SK-N-SH (cell line): ENCODE measurements at regions not wholly inside any gene's neighbourhood (a gene's known extent, or its start where the extent isn't known, plus 50 kb on each side); places are given as distances from the start of the nearest gene placed in this dataset.

Source experiments
- FOSL2 ChIP-seq: IDR thresholded peaks from 2 replicates; pipeline ENCODE4 v1.4.0; 2012; ENCODE audit warnings: low read depth, mild to moderate bottlenecking, moderate library complexity, borderline replicate concordance
- FOXM1 ChIP-seq: IDR thresholded peaks from 2 replicates; pipeline ENCODE4 v1.4.0; 2012; ENCODE audit warnings: low read depth, mild to moderate bottlenecking
- TEAD4 ChIP-seq: IDR thresholded peaks from 2 replicates; pipeline ENCODE4 v1.4.0; 2012; ENCODE audit warnings: mild to moderate bottlenecking, borderline replicate concordance; ENCODE audit not compliant: insufficient read depth
- YY1 ChIP-seq: IDR thresholded peaks from 2 replicates; pipeline ENCODE4 v1.4.0; 2012; ENCODE audit warnings: low read depth, mild to moderate bottlenecking
- TF ChIP-seq, protein P1 (sequence below): fragments of 200-600 bp; sonication (generic); IDR thresholded peaks from 2 replicates; pipeline ENCODE4 v1.6.1; 2017; ENCODE audit warnings: antibody characterized with exemption, mild to moderate bottlenecking, moderate library complexity
- TF ChIP-seq, protein P2 (sequence below): IDR thresholded peaks from 2 replicates; pipeline ENCODE4 v1.6.1; 2012; ENCODE audit warnings: mild to moderate bottlenecking, low read depth, low read length, moderate library complexity
- TF ChIP-seq, protein P3 (sequence below): fragments of 150-350 bp; IDR thresholded peaks from 2 replicates; pipeline ENCODE4 v1.6.1; 2017; ENCODE audit warnings: antibody characterized with exemption, low read length, low read depth, borderline replicate concordance

DNA sequence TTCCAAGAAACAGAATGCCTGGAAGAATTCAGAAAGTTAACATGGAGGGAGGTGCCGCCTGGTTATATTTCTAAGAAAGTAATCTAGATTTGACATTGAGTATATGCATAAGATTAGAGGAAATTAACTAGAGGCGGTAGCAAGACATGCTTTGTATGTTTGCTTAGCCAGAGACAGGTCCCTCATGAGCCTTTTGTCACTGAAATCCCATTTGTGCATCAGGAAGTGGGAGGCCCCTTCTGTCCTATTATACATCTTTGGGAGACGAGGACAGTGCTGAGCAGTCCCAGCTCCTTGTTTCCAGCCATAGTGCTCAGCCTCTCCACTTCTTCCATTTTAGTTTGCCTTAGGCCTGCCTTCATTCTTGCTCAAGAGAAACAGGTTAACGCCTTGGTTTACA, 115.4 kb upstream of the LHCGR start:
- TF ChIP-seq, protein P1, sequence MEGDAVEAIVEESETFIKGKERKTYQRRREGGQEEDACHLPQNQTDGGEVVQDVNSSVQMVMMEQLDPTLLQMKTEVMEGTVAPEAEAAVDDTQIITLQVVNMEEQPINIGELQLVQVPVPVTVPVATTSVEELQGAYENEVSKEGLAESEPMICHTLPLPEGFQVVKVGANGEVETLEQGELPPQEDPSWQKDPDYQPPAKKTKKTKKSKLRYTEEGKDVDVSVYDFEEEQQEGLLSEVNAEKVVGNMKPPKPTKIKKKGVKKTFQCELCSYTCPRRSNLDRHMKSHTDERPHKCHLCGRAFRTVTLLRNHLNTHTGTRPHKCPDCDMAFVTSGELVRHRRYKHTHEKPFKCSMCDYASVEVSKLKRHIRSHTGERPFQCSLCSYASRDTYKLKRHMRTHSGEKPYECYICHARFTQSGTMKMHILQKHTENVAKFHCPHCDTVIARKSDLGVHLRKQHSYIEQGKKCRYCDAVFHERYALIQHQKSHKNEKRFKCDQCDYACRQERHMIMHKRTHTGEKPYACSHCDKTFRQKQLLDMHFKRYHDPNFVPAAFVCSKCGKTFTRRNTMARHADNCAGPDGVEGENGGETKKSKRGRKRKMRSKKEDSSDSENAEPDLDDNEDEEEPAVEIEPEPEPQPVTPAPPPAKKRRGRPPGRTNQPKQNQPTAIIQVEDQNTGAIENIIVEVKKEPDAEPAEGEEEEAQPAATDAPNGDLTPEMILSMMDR = no peak
- no peak for TF ChIP-seq YY1
- TF ChIP-seq, protein P2, sequence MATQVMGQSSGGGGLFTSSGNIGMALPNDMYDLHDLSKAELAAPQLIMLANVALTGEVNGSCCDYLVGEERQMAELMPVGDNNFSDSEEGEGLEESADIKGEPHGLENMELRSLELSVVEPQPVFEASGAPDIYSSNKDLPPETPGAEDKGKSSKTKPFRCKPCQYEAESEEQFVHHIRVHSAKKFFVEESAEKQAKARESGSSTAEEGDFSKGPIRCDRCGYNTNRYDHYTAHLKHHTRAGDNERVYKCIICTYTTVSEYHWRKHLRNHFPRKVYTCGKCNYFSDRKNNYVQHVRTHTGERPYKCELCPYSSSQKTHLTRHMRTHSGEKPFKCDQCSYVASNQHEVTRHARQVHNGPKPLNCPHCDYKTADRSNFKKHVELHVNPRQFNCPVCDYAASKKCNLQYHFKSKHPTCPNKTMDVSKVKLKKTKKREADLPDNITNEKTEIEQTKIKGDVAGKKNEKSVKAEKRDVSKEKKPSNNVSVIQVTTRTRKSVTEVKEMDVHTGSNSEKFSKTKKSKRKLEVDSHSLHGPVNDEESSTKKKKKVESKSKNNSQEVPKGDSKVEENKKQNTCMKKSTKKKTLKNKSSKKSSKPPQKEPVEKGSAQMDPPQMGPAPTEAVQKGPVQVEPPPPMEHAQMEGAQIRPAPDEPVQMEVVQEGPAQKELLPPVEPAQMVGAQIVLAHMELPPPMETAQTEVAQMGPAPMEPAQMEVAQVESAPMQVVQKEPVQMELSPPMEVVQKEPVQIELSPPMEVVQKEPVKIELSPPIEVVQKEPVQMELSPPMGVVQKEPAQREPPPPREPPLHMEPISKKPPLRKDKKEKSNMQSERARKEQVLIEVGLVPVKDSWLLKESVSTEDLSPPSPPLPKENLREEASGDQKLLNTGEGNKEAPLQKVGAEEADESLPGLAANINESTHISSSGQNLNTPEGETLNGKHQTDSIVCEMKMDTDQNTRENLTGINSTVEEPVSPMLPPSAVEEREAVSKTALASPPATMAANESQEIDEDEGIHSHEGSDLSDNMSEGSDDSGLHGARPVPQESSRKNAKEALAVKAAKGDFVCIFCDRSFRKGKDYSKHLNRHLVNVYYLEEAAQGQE = no peak
- no peak for TF ChIP-seq FOSL2
- TF ChIP-seq, protein P3, sequence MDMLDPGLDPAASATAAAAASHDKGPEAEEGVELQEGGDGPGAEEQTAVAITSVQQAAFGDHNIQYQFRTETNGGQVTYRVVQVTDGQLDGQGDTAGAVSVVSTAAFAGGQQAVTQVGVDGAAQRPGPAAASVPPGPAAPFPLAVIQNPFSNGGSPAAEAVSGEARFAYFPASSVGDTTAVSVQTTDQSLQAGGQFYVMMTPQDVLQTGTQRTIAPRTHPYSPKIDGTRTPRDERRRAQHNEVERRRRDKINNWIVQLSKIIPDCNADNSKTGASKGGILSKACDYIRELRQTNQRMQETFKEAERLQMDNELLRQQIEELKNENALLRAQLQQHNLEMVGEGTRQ = no peak
- no peak for TF ChIP-seq TEAD4
- TF ChIP-seq FOXM1 = no peak
